HEK293 (cell line): ENCODE measurements at regions not wholly inside any gene's neighbourhood (a gene's known extent, or its start where the extent isn't known, plus 50 kb on each side); places are given as distances from the start of the nearest gene placed in this dataset.

Experiments
- CTCF ChIA-PET: fragments of 350-600 bp; formaldehyde crosslinking; extraction: SDS; loops from one replicate; lab custom pipeline; 2021; ENCODE audit warnings: antibody characterized with exemption; lab: Yijun Ruan, JAX
- POLR2A ChIA-PET: fragments of 300-600 bp; formaldehyde crosslinking; extraction: SDS; loops from one replicate; lab custom pipeline; 2020; ENCODE audit warnings: antibody characterized with exemption, inconsistent platforms; lab: Yijun Ruan, JAX
- H3K27ac ChIP-seq: fragments of 200-500 bp; sonication (Bioruptor generic); 2 replicates; pipeline ENCODE4 v1.5.1; 2014; ENCODE audit warnings: low read depth, low read length, control low read depth, inconsistent platforms; ENCODE audit errors: extremely low read depth
- H3K36me3 ChIP-seq, 2 experiments: fragments of 200-500 bp in 1 of 2; sonication (Bioruptor generic) in 1 of 2; 1 replicate in 1 of 2; 2 replicates in 1 of 2; pipeline ENCODE4 v1.5.1; 2014 to 2017; ENCODE audit warnings: inconsistent platforms in 2 of 2, low read length in 2 of 2; ENCODE audit not compliant: control insufficient read depth in 2 of 2, insufficient read depth in 1 of 2
- H3K4me1 ChIP-seq: fragments of 200-500 bp; sonication (Bioruptor generic); 2 replicates; pipeline ENCODE4 v1.5.1; 2014; ENCODE audit warnings: mild to moderate bottlenecking, low read length, inconsistent platforms; ENCODE audit not compliant: control insufficient read depth, insufficient read depth
- H3K4me3 ChIP-seq: 2 replicates; pipeline ENCODE4 v1.5.1; 2011; ENCODE audit warnings: low read depth, mild to moderate bottlenecking, control low read depth, low read length, moderate library complexity
- H3K9me3 ChIP-seq: fragments of 200-500 bp; sonication (Bioruptor generic); 2 replicates; pipeline ENCODE4 v1.5.1; 2014; ENCODE audit warnings: low read depth, low read length, inconsistent platforms; ENCODE audit not compliant: control insufficient read depth, insufficient read depth
- INSM2 ChIP-seq: fragments of 450-650 bp; formaldehyde crosslinking; IDR thresholded peaks from 2 replicates; pipeline ENCODE4 v1.5.1; 2016; ENCODE audit warnings: missing biosample characterization, missing genetic modification characterization
- KLF7 ChIP-seq: fragments of 450-650 bp; formaldehyde crosslinking; IDR thresholded peaks from 2 replicates; pipeline ENCODE4 v1.5.1; 2016; ENCODE audit warnings: missing biosample characterization, missing genetic modification characterization, borderline replicate concordance
- KLF8 ChIP-seq: fragments of 450-650 bp; formaldehyde crosslinking; IDR thresholded peaks from 2 replicates; pipeline ENCODE4 v1.5.1; 2016; ENCODE audit warnings: missing biosample characterization, missing genetic modification characterization
- PRDM1 ChIP-seq: fragments of 450-650 bp; formaldehyde crosslinking; IDR thresholded peaks from 2 replicates; pipeline ENCODE4; 2016; ENCODE audit warnings: missing biosample characterization, missing genetic modification characterization
- SP2 ChIP-seq: fragments of 450-650 bp; formaldehyde crosslinking; IDR thresholded peaks from 2 replicates; pipeline ENCODE4 v1.5.1; 2016; ENCODE audit warnings: missing biosample characterization, missing genetic modification characterization
- TSHZ1 ChIP-seq: fragments of 450-650 bp; formaldehyde crosslinking; IDR thresholded peaks from 2 replicates; pipeline ENCODE4 v1.5.1; 2016; ENCODE audit warnings: missing biosample characterization, missing genetic modification characterization, borderline replicate concordance
- ZNF121 ChIP-seq: fragments of 450-650 bp; formaldehyde crosslinking; IDR thresholded peaks from 2 replicates; pipeline ENCODE4 v1.5.1; 2016; ENCODE audit warnings: missing biosample characterization, missing genetic modification characterization
- ZNF146 ChIP-seq: fragments of 450-650 bp; formaldehyde crosslinking; IDR thresholded peaks from 2 replicates; pipeline ENCODE4 v1.5.1; 2016; ENCODE audit warnings: missing biosample characterization, missing genetic modification characterization
- ZNF335 ChIP-seq: fragments of 450-650 bp; formaldehyde crosslinking; conservative IDR thresholded peaks from 2 replicates; pipeline ENCODE4 v1.5.1; 2016; ENCODE audit warnings: missing biosample characterization, missing genetic modification characterization
- ZNF394 ChIP-seq: fragments of 450-650 bp; formaldehyde crosslinking; IDR thresholded peaks from 2 replicates; pipeline ENCODE4 v1.5.1; 2016; ENCODE audit warnings: missing biosample characterization, missing genetic modification characterization, mild to moderate bottlenecking, moderate library complexity, borderline replicate concordance
- ZNF521 ChIP-seq: fragments of 450-650 bp; formaldehyde crosslinking; IDR thresholded peaks from 2 replicates; pipeline ENCODE4 v1.5.1; 2017; ENCODE audit warnings: missing biosample characterization, mild to moderate bottlenecking, missing genetic modification characterization
- ZNF530 ChIP-seq: fragments of 450-650 bp; formaldehyde crosslinking; IDR thresholded peaks from 2 replicates; pipeline ENCODE4 v1.5.1; 2016; ENCODE audit warnings: low read depth, missing biosample characterization, missing genetic modification characterization
- ZNF623 ChIP-seq: fragments of 450-650 bp; formaldehyde crosslinking; IDR thresholded peaks from 2 replicates; pipeline ENCODE4 v1.5.1; 2016; ENCODE audit warnings: missing biosample characterization, missing genetic modification characterization
- ZNF624 ChIP-seq: fragments of 450-650 bp; formaldehyde crosslinking; IDR thresholded peaks from 2 replicates; pipeline ENCODE4 v1.5.1; 2017; ENCODE audit warnings: missing biosample characterization, missing genetic modification characterization
- ZNF701 ChIP-seq: fragments of 450-650 bp; formaldehyde crosslinking; IDR thresholded peaks from 2 replicates; pipeline ENCODE4 v1.5.1; 2016; ENCODE audit warnings: missing biosample characterization, missing genetic modification characterization
- ZNF76 ChIP-seq: fragments of 450-650 bp; formaldehyde crosslinking; IDR thresholded peaks from 2 replicates; pipeline ENCODE4; 2016; ENCODE audit warnings: low read depth, missing biosample characterization, missing genetic modification characterization, borderline replicate concordance
- ZSCAN23 ChIP-seq: fragments of 450-650 bp; formaldehyde crosslinking; IDR thresholded peaks from 2 replicates; pipeline ENCODE4 v1.5.1; 2016; ENCODE audit warnings: missing biosample characterization, missing genetic modification characterization
- ZSCAN5A ChIP-seq: fragments of 450-650 bp; formaldehyde crosslinking; IDR thresholded peaks from 2 replicates; pipeline ENCODE4 v1.5.1; 2016; ENCODE audit warnings: missing biosample characterization, missing genetic modification characterization

DNA sequence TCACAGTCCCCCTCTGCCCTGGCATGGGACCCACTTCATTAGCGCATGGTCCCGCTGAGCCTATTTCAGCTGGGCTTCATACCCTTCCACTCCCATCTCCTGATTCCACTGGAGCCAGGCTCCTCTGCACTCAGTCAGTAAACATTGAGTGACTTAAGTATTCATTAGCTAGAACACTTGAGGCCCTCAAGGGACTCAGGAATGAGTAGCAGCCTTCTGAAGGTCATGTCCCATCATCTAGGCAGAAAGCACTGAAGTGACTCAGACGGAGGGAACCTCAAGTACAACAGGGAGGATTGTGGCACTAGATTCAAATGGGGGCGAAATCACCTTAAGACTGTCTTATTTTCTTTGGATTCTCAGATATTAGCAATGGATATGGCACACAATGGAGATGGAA, 186.6 kb upstream of the INHBA start:
- H3K36me3 ChIP-seq, result no peaks in the 10 kb centered on the region
- ChIA-PET POLR2A (no interaction called here), CTCF (no interaction called here)
- H3K4me1 ChIP-seq, result no peaks in the 10 kb centered on the region
- TF ChIP-seq INSM2 (tag by site-specific recombination) (no peak), ZNF521 (tag by site-specific recombination) (no peak), ZNF335 (tag by site-specific recombination) (no peak), TSHZ1 (tag by site-specific recombination) (no peak), ZNF76 (no peak), KLF8 (tag by site-specific recombination) (no peak), ZSCAN23 (tag by site-specific recombination) (no peak)
- TF ChIP-seq, all 188 proteins: peak for 0
- Histone ChIP-seq H3K27ac (no peak overlapping the region), H3K4me3 (no peak overlapping the region), H3K9me3 (no peaks in the 10 kb centered on the region)

DNA sequence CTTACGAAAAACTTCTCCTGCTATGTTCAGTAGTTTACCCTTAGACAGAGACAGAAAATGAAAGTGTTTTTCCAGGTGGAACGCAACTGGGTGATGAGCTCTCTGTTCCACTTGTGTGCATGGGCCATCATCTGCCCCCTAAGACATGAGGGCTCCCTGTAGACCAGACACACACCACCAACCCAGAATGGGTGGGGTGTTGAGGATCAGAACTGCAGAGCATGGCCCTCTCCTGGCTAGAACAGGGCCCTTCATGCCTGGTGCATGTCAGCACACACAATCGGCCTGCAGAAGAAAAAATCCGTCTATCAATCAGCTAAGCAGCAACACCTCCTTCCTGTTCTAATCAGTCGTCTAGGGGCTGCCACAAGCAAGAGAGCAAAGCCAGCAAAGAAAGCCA, 186.2 kb upstream of the INHBA start:
- ChIA-PET POLR2A (no interaction called here), CTCF (interaction anchor here (0.6 to 0.7 kb wide), 2 partner anchors 9 to 46 kb away, joined by 4 to 5 read pairs; no protein-coding TSS in a partner anchor)
- Histone ChIP-seq H3K4me1 (no peaks in the 10 kb centered on the region), H3K27ac (no peak overlapping the region), H3K36me3 (no peaks in the 10 kb centered on the region), H3K9me3 (no peaks in the 10 kb centered on the region), H3K4me3 (no peak overlapping the region)
- TF ChIP-seq ZNF701 (tag by site-specific recombination) (no peak), PRDM1 (tag by site-specific recombination) (no peak), ZNF624 (tag by site-specific recombination) (no peak), ZNF121 (tag by site-specific recombination) (no peak), ZNF530 (tag by site-specific recombination) (no peak), ZSCAN5A (tag by site-specific recombination) (no peak), ZNF623 (no peak)

GRCh38 chr7:41887416-41887815, 184.5 kb upstream of the INHBA start:
- TF ChIP-seq KLF7 (tag by site-specific recombination), result no peak
- no peak for TF ChIP-seq SP2 (tag by site-specific recombination)
- no peak for TF ChIP-seq ZNF394
- TF ChIP-seq ZNF335 (tag by site-specific recombination), result no peak
- TF ChIP-seq ZNF146 (tag by site-specific recombination), result no peak
- Histone ChIP-seq H3K27ac (no peak overlapping the region), H3K4me1 (no peaks in the 10 kb centered on the region), H3K4me3 (no peak overlapping the region), H3K9me3 (no peaks in the 10 kb centered on the region), H3K36me3 (no peaks in the 10 kb centered on the region)
- ChIA-PET POLR2A (no interaction called here), CTCF (no interaction called here)
